Transverse colon (tissue), 4 donors: ENCODE measurements at regions not wholly inside any gene's neighbourhood (a gene's known extent, or its start where the extent isn't known, plus 50 kb on each side); places are given as distances from the start of the nearest gene placed in this dataset.

Source experiments
- CTCF ChIP-seq, 5 experiments: fragments of 200-600 bp in 3 of 5; fragments of 450-650 bp in 2 of 5; sonication (generic) in 3 of 5; IDR thresholded peaks; 1 replicate in 2 of 5; 2 replicates in 3 of 5; pipeline ENCODE4 v1.5.1; 2016 to 2017; ENCODE audit warnings: antibody characterized with exemption in 5 of 5, inconsistent platforms in 3 of 5, mild to moderate bottlenecking in 2 of 5, moderate library complexity in 1 of 5
- EP300 ChIP-seq: sonication (generic); formaldehyde crosslinking; IDR thresholded peaks from one replicate; pipeline ENCODE4 v1.6.1; 2017; ENCODE audit warnings: antibody characterized with exemption, low read depth
- POLR2A ChIP-seq: fragments of 450-650 bp; IDR thresholded peaks from one replicate; pipeline ENCODE4 v1.6.1; 2016; ENCODE audit warnings: antibody characterized with exemption, mild to moderate bottlenecking, moderate library complexity
- POLR2AphosphoS5 ChIP-seq, 3 donors: sonication (generic); formaldehyde crosslinking; IDR thresholded peaks; one replicate each; pipeline ENCODE4 v1.6.1; 2016; ENCODE audit warnings: antibody characterized with exemption in 3 of 3

- TF ChIP-seq CTCF (IDR thresholded peaks at IDR 0.05) = no peak
- TF ChIP-seq POLR2AphosphoS5 (IDR thresholded peaks at IDR 0.05) = no peak
- no peak for TF ChIP-seq EP300
- no peak for TF ChIP-seq POLR2A
Measured at GRCh38 chr12:3933074-3933818, 60.0 kb upstream of the PARP11 start.
